ENCODE measurements at regions not wholly inside any gene's neighbourhood (a gene's known extent, or its start where the extent isn't known, plus 50 kb on each side); places are given as distances from the start of the nearest gene placed in this dataset.

DNA sequence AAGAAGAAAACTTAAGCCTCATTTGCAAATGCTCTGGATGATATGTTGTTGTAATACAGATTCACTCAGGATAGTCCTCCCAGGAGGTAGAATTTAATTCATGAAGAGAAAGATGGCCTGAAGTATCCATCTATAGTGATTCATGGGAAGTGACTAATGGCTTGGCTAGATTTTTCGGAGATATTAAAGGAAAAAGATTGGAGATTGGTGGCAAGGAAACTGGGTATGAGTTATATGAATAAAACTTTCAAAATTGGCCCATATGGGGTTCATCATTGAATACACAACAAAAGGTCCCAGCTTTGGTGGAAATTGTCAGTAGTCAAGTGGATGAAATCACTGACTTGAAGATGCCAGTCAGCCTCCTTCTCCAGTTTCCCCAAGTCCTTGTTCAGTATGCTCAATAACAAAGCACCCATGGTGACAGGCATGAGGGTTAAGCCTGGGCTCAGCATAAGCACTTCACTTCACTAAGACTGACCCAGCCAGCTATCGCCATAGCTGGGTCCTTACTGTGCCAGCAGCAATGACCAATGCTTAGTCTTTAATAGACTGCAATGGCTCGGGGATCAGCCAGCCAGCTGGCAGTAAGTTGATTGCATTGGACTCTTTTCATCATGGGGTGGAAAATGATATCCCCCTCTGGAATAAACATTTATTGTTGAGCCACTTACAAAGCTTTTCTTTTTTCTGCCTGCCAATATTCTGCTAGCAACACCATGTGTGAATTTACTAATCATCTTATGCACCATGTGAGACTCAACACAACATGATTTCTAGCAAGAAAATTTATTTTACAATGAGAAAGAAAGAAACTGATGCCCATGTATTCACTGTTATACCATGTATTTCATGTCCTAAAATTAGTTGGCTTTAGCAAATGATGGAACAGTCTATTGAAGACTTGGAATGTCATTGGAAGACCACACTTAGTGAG lies 176.6 kb upstream of the TACR1 start:
- TF ChIP-seq POLR2AphosphoS5 (IDR thresholded peaks at IDR 0.05) (no peak), POLR2A (IDR thresholded peaks at IDR 0.05) (no peak)
- TF ChIP-seq, protein P1, sequence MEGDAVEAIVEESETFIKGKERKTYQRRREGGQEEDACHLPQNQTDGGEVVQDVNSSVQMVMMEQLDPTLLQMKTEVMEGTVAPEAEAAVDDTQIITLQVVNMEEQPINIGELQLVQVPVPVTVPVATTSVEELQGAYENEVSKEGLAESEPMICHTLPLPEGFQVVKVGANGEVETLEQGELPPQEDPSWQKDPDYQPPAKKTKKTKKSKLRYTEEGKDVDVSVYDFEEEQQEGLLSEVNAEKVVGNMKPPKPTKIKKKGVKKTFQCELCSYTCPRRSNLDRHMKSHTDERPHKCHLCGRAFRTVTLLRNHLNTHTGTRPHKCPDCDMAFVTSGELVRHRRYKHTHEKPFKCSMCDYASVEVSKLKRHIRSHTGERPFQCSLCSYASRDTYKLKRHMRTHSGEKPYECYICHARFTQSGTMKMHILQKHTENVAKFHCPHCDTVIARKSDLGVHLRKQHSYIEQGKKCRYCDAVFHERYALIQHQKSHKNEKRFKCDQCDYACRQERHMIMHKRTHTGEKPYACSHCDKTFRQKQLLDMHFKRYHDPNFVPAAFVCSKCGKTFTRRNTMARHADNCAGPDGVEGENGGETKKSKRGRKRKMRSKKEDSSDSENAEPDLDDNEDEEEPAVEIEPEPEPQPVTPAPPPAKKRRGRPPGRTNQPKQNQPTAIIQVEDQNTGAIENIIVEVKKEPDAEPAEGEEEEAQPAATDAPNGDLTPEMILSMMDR (IDR thresholded peaks at IDR 0.05) = no peak

Measured in stomach (tissue), 4 donors.